ENCODE measurements at regions not wholly inside any gene's neighbourhood (a gene's known extent, or its start where the extent isn't known, plus 50 kb on each side); places are given as distances from the start of the nearest gene placed in this dataset.

GRCh38 chr2:220334210-220334609 is 706.8 kb downstream of the SLC4A3 start:
- TF ChIP-seq POLR2A (IDR thresholded peaks at IDR 0.05) (no peak), CTCF (IDR thresholded peaks at IDR 0.05) (no peak), EP300 (IDR thresholded peaks at IDR 0.05) (no peak)
